Testis (tissue), 2 donors: ENCODE measurements at regions not wholly inside any gene's neighbourhood (a gene's known extent, or its start where the extent isn't known, plus 50 kb on each side); places are given as distances from the start of the nearest gene placed in this dataset.

Experiments
- POLR2A ChIP-seq: fragments of 450-650 bp; IDR thresholded peaks from one replicate; pipeline ENCODE4 v1.6.1; 2017; ENCODE audit warnings: antibody characterized with exemption, mild to moderate bottlenecking, moderate library complexity
- TF ChIP-seq, protein P1 (sequence below), 3 experiments: fragments of 450-650 bp in 2 of 3; fragments of 200-600 bp in 1 of 3; sonication (generic) in 1 of 3; IDR thresholded peaks; one replicate each; pipeline ENCODE4 v1.5.1; 2016 to 2019; ENCODE audit warnings: antibody characterized with exemption in 3 of 3, mild to moderate bottlenecking in 2 of 3, moderate library complexity in 1 of 3

- TF ChIP-seq, protein P1, sequence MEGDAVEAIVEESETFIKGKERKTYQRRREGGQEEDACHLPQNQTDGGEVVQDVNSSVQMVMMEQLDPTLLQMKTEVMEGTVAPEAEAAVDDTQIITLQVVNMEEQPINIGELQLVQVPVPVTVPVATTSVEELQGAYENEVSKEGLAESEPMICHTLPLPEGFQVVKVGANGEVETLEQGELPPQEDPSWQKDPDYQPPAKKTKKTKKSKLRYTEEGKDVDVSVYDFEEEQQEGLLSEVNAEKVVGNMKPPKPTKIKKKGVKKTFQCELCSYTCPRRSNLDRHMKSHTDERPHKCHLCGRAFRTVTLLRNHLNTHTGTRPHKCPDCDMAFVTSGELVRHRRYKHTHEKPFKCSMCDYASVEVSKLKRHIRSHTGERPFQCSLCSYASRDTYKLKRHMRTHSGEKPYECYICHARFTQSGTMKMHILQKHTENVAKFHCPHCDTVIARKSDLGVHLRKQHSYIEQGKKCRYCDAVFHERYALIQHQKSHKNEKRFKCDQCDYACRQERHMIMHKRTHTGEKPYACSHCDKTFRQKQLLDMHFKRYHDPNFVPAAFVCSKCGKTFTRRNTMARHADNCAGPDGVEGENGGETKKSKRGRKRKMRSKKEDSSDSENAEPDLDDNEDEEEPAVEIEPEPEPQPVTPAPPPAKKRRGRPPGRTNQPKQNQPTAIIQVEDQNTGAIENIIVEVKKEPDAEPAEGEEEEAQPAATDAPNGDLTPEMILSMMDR (IDR thresholded peaks at IDR 0.05) = no peak
- TF ChIP-seq POLR2A = no peak
Observed at GRCh38 chr3:43884581-43884980, 193.8 kb downstream of the ABHD5 start.
